Neutrophil (primary cell): ENCODE measurements at regions not wholly inside any gene's neighbourhood (a gene's known extent, or its start where the extent isn't known, plus 50 kb on each side); places are given as distances from the start of the nearest gene placed in this dataset.

Source experiments
- H3K27ac ChIP-seq: fragments of 200-600 bp; sonication (generic); 2 replicates; pipeline ENCODE4 v1.5.1; 2016; ENCODE audit warnings: mild to moderate bottlenecking, moderate library complexity
- H3K27me3 ChIP-seq: fragments of 200-600 bp; sonication (generic); 2 replicates; pipeline ENCODE4 v1.6.0; 2016; ENCODE audit warnings: mild to moderate bottlenecking
- H3K36me3 ChIP-seq: fragments of 200-600 bp; sonication (generic); 2 replicates; pipeline ENCODE4 v1.5.1; 2017
- H3K4me1 ChIP-seq, 2 experiments: fragments of 200-600 bp in 1 of 2; sonication (generic) in 1 of 2; 1 replicate in 1 of 2; 2 replicates in 1 of 2; pipeline versions ENCODE4 v1.5.1 to v1.6.1; 2013 to 2016; ENCODE audit warnings: low read depth in 1 of 2, low read length in 1 of 2, mild to moderate bottlenecking in 1 of 2, moderate library complexity in 1 of 2; ENCODE audit not compliant: control insufficient read depth in 1 of 2, insufficient read depth in 1 of 2
- H3K4me3 ChIP-seq, 2 experiments: fragments of 200-600 bp in 1 of 2; sonication (generic) in 1 of 2; 1 replicate in 1 of 2; 2 replicates in 1 of 2; pipeline ENCODE4 v1.5.1; 2013 to 2016; ENCODE audit warnings: low read depth in 1 of 2, low read length in 1 of 2, mild to moderate bottlenecking in 1 of 2, moderate library complexity in 1 of 2
- H3K9me3 ChIP-seq: fragments of 200-600 bp; sonication (generic); 2 replicates; pipeline ENCODE4 v1.5.1; 2016
- TF ChIP-seq, protein P1 (sequence below): fragments of 200-600 bp; sonication (generic); IDR thresholded peaks from 2 replicates; pipeline ENCODE4 v1.5.1; 2016; ENCODE audit warnings: antibody characterized with exemption

DNA sequence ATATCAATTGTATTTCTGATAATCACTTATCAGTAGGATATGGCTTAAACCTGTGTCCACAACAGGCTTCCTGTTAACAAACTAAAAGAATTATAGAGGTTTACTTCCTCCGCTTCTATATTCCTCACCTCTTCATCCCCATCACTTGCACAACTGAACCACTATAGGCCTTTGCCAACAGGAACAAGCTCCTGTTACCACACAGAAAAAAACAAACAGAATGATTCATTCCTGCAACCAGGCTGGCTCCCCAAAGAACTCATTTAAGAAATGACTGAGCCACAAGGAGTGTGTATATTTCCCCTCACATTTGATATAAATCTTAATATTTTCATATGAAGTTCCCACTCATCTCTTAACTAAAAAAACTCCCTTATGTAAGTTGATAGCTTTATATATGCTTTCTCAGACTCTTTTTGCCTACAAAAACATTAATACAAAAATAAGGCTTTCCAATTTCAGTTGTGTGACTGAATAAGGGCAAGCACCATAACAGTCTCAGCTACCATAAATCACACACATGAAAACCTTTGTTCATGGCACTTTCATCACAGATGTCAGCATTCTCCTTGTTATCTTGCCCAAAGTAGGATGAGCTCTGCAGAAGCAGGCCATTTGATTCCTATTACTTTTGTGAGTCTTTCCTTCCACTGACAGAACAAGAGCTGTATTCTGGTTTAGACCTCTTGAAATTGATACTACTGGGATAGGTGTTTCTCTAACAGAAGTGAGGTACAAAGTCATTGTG lies 366.8 kb downstream of the SLITRK1 start:
- H3K36me3 ChIP-seq, result no peaks in the 10 kb centered on the region

DNA sequence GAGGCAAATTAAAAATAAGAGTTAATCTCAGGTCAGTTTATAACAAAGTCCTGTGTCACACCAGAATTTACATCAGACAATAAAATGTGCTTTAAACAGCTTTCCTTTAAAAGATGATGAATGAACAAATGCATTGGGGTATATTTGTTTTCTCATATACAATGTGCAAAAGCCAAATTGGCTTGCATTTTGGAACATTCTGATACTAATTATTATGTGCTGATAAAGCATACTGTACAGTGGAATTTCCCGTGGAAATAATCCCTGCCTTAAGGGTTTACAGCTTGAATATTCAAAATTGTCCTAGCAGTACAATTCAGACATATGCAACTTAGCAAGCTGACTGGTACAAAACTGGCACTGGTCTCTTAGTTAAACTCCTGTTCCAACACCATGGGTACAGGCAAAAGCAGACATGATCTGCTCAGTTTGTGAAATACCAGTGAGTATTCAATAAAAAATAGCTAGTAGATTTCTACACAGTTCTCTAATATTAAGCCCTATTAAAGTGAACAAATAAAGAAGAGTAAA lies 373.4 kb downstream of the SLITRK1 start:
- H3K27me3 ChIP-seq, result no peaks in the 10 kb centered on the region
- H3K4me3 ChIP-seq, result no peak overlapping the region
- H3K27ac ChIP-seq, result no peak overlapping the region
- TF ChIP-seq, protein P1, sequence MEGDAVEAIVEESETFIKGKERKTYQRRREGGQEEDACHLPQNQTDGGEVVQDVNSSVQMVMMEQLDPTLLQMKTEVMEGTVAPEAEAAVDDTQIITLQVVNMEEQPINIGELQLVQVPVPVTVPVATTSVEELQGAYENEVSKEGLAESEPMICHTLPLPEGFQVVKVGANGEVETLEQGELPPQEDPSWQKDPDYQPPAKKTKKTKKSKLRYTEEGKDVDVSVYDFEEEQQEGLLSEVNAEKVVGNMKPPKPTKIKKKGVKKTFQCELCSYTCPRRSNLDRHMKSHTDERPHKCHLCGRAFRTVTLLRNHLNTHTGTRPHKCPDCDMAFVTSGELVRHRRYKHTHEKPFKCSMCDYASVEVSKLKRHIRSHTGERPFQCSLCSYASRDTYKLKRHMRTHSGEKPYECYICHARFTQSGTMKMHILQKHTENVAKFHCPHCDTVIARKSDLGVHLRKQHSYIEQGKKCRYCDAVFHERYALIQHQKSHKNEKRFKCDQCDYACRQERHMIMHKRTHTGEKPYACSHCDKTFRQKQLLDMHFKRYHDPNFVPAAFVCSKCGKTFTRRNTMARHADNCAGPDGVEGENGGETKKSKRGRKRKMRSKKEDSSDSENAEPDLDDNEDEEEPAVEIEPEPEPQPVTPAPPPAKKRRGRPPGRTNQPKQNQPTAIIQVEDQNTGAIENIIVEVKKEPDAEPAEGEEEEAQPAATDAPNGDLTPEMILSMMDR, result no peak
- no peaks in the 10 kb centered on the region for H3K4me1 ChIP-seq
- H3K9me3 ChIP-seq, result no peaks in the 10 kb centered on the region
- no peaks in the 10 kb centered on the region for H3K36me3 ChIP-seq

More for the DNA sequence above, 366.8 kb downstream of the SLITRK1 start:
- Histone ChIP-seq H3K4me3 (no peak overlapping the region), H3K9me3 (no peaks in the 10 kb centered on the region), H3K27me3 (no peaks in the 10 kb centered on the region), H3K4me1 (no peaks in the 10 kb centered on the region), H3K27ac (no peak overlapping the region)
- TF ChIP-seq, protein P1, result no peak

DNA sequence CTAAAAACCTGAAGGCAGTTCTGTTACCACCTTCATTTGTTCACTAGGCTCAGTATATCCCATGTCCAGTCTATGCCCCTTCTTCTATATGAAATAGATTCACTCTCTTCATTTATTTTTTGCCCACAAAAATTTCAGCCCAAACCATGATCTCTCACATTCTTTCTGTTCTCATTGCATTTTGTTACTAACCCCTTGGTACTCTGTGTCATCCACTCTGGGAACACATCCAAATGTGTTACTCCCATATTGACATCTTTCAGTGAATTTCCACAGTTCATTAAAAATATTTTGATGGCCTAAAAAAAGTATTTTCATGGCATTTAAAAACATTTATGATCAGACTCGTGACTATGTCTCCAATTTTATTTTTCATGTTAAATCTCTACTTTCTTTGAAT lies 378.9 kb downstream of the SLITRK1 start:
- Histone ChIP-seq H3K27ac (no peak overlapping the region), H3K4me1 (no peaks in the 10 kb centered on the region), H3K4me3 (no peak overlapping the region), H3K27me3 (no peaks in the 10 kb centered on the region), H3K9me3 (no peaks in the 10 kb centered on the region), H3K36me3 (no peaks in the 10 kb centered on the region)
- TF ChIP-seq, protein P1, result no peak

DNA sequence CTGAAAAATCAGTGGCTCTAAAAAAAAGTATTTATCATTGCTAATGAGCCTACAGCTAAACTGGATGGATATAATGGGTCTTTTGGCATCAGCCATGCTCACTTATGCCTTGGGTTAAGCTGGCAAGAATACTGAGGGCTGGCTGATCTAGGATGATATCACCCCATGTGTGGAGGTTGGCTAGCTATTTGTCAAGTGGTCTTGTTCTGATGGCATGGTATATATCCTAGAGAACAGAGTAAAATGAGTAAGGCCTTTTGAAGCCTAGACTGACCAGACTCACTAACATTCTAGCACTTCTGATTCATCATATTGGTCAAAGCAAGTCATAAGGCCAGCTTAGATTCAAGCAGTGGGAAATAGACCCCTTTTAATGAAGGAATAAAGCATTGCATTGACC lies 383.0 kb downstream of the SLITRK1 start:
- TF ChIP-seq, protein P1, result no peak
- Histone ChIP-seq H3K4me3 (no peak overlapping the region), H3K4me1 (peaks cover 0 to 2% of the 10 kb centered on the region in 2 experiments), H3K36me3 (no peaks in the 10 kb centered on the region), H3K27ac (no peak overlapping the region), H3K27me3 (no peaks in the 10 kb centered on the region), H3K9me3 (no peaks in the 10 kb centered on the region)

DNA sequence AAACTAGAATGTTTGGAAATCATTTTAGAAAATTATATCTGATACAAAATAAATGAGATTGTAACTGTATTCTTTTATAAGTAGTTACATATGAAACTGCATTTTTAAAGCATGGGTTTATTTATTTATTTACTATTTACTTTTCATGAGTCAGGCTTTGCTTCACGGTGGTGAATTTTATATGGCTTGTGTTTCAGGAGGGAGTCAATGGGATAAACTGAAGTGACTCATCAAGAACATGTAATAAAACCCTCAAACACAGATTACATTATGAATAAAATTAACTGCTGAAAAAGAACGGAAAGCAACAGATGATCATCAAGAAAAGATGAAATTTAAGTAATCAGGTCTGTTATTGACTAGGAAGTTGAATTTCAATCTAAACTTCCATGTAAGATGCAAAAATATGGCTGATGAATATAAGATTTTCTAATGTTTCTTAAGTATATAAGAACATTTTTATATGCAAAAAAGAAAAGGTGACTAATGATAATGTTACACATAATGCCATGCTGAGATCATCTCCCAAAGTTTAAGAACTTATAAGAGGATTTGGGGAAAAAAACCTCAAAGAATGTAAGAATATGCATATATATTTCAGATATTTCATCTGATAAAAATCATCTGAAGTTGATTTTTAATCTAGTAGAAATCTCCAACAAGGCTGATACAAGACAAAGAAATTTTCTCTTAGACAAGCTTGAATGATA lies 383.6 kb downstream of the SLITRK1 start:
- no peak overlapping the region for H3K4me3 ChIP-seq
- H3K36me3 ChIP-seq, result no peaks in the 10 kb centered on the region
- no peaks in the 10 kb centered on the region for H3K9me3 ChIP-seq
- TF ChIP-seq, protein P1, result no peak
- peaks cover 0 to 2% of the 10 kb centered on the region in 2 experiments for H3K4me1 ChIP-seq
- H3K27ac ChIP-seq, result no peak overlapping the region
- no peaks in the 10 kb centered on the region for H3K27me3 ChIP-seq
